SK-N-SH (cell line): ENCODE measurements at regions not wholly inside any gene's neighbourhood (a gene's known extent, or its start where the extent isn't known, plus 50 kb on each side); places are given as distances from the start of the nearest gene placed in this dataset.

Experiments
- CTCF ChIA-PET: fragments of 300-600, 350-600 bp; formaldehyde crosslinking; extraction: SDS; loops from one replicate; lab custom pipeline; 2021; lab: Yijun Ruan, JAX
- POLR2A ChIA-PET: fragments of 350-600 bp; sonication (Branson Sonifier 250); formaldehyde crosslinking; extraction: SDS; loops from one replicate; lab custom pipeline; 2020; ENCODE audit warnings: antibody characterized with exemption, inconsistent platforms; lab: Yijun Ruan, JAX
- DNase-seq: peaks from one replicate; pipeline ENCODE4 v3.0.0; 2012
- H2AFZ ChIP-seq: fragments of 200-600 bp; sonication (generic); 2 replicates; pipeline ENCODE4 v1.8.1; 2016; ENCODE audit warnings: antibody characterized with exemption, mild to moderate bottlenecking, low read depth
- H3F3A ChIP-seq: fragments of 200-600 bp; sonication (generic); replicated peaks from 2 replicates; pipeline ENCODE3; 2016; ENCODE audit warnings: antibody characterized with exemption, mild to moderate bottlenecking; ENCODE audit not compliant: insufficient read depth
- H3K27ac ChIP-seq, 2 experiments: fragments of 200-500 bp in 1 of 2; fragments of 200-600 bp in 1 of 2; sonication (Bioruptor generic) in 1 of 2; sonication (generic), shearing (Covaris generic) in 1 of 2; 2 replicates each; pipeline versions ENCODE4 v1.5.1 to v1.6.1; 2014 to 2016; ENCODE audit warnings: low read depth in 2 of 2, inconsistent platforms in 1 of 2, low read length in 1 of 2, mild to moderate bottlenecking in 1 of 2, mixed read lengths in 1 of 2
- H3K27me3 ChIP-seq: fragments of 200-600 bp; sonication (generic), shearing (Covaris generic); 2 replicates; pipeline ENCODE4 v1.6.1; 2016; ENCODE audit warnings: mixed run types; ENCODE audit not compliant: insufficient read depth
- H3K36me3 ChIP-seq, 2 experiments: fragments of 200-500 bp in 1 of 2; fragments of 200-600 bp in 1 of 2; sonication (Bioruptor generic) in 1 of 2; sonication (generic) in 1 of 2; replicated peaks in 1 of 2; 2 replicates each; pipeline versions ENCODE3 to v1.5.1; 2014 to 2016; ENCODE audit warnings: low read length in 1 of 2, mild to moderate bottlenecking in 1 of 2; ENCODE audit not compliant: insufficient read depth in 2 of 2, control insufficient read depth in 1 of 2
- H3K4me1 ChIP-seq, 2 experiments: fragments of 200-500 bp in 1 of 2; fragments of 200-600 bp in 1 of 2; sonication (Bioruptor generic) in 1 of 2; sonication (generic), shearing (Covaris generic) in 1 of 2; 2 replicates each; pipeline versions ENCODE4 v1.5.1 to v1.6.1; 2014 to 2016; ENCODE audit warnings: low read depth in 1 of 2, low read length in 1 of 2, mixed run types in 1 of 2; ENCODE audit not compliant: insufficient read depth in 2 of 2, control insufficient read depth in 1 of 2
- H3K4me2 ChIP-seq: fragments of 200-600 bp; sonication (generic), shearing (Covaris generic); 2 replicates; pipeline ENCODE4 v1.6.1; 2017; ENCODE audit warnings: mixed run types
- H3K4me3 ChIP-seq, 2 experiments: fragments of 200-500 bp in 1 of 2; fragments of 200-600 bp in 1 of 2; sonication (Bioruptor generic) in 1 of 2; sonication (generic), shearing (Covaris generic) in 1 of 2; 2 replicates each; pipeline versions ENCODE4 v1.5.1 to v1.8.1; 2014 to 2016; ENCODE audit warnings: low read depth in 2 of 2, inconsistent platforms in 1 of 2, low read length in 1 of 2, mild to moderate bottlenecking in 1 of 2, mixed read lengths in 1 of 2, moderate library complexity in 1 of 2
- H3K79me2 ChIP-seq: fragments of 200-600 bp; sonication (generic); 2 replicates; pipeline ENCODE4 v1.8.1; 2017; ENCODE audit warnings: mild to moderate bottlenecking; ENCODE audit not compliant: insufficient read depth
- H3K9ac ChIP-seq: fragments of 200-600 bp; sonication (generic); 2 replicates; pipeline ENCODE4 v1.6.1; 2017; ENCODE audit warnings: mixed run types
- H3K9me2 ChIP-seq: fragments of 200-600 bp; sonication (generic); 2 replicates; pipeline ENCODE4 v1.6.1; 2017; ENCODE audit warnings: mixed run types
- H3K9me3 ChIP-seq: fragments of 200-600 bp; sonication (generic); 2 replicates; pipeline ENCODE4 v1.6.1; 2017; ENCODE audit warnings: mixed run types, mild to moderate bottlenecking, moderate library complexity
- H4K20me1 ChIP-seq: fragments of 200-600 bp; sonication (generic); 2 replicates; pipeline ENCODE4 v1.6.1; 2017; ENCODE audit warnings: mild to moderate bottlenecking, mixed run types; ENCODE audit not compliant: insufficient read depth
- CHD2 ChIP-seq: fragments of 150-350 bp; IDR thresholded peaks from 2 replicates; pipeline ENCODE4 v1.6.1; 2018; ENCODE audit warnings: low read length; ENCODE audit not compliant: partially characterized antibody
- ELF1 ChIP-seq: IDR thresholded peaks from 2 replicates; pipeline ENCODE4 v1.4.0; 2012
- EP300 ChIP-seq, 2 experiments: IDR thresholded peaks; 2 replicates each; pipeline versions ENCODE4 v1.4.0 to v1.6.1; 2012; ENCODE audit warnings: borderline replicate concordance in 1 of 2, low read depth in 1 of 2, low read length in 1 of 2
- EZH2phosphoT487 ChIP-seq: fragments of 200-600 bp; sonication (generic); IDR thresholded peaks from 2 replicates; pipeline ENCODE4 v1.6.1; 2017; ENCODE audit warnings: low read depth, mixed run types, mild to moderate bottlenecking, antibody characterized with exemption, moderate library complexity, borderline replicate concordance
- FOXJ3 ChIP-seq: sonication (generic); formaldehyde crosslinking; IDR thresholded peaks from 2 replicates; pipeline ENCODE4 v1.5.1; 2020; ENCODE audit warnings: mild to moderate bottlenecking, missing genetic modification reagents
- GABPA ChIP-seq: IDR thresholded peaks from 2 replicates; pipeline ENCODE4 v1.4.0; 2012; ENCODE audit warnings: low read depth, mild to moderate bottlenecking
- IRF3 ChIP-seq: fragments of 150-350 bp; IDR thresholded peaks from 2 replicates; pipeline ENCODE4 v1.6.1; 2016; ENCODE audit warnings: mild to moderate bottlenecking, low read depth, low read length
- JUND ChIP-seq: IDR thresholded peaks from 2 replicates; pipeline ENCODE4 v1.4.0; 2012
- MAX ChIP-seq: IDR thresholded peaks from 2 replicates; pipeline ENCODE4 v1.4.0; 2012; ENCODE audit warnings: low read depth
- MEF2A ChIP-seq: IDR thresholded peaks from 2 replicates; pipeline ENCODE4 v1.4.0; 2012; ENCODE audit warnings: low read depth, borderline replicate concordance
- MXI1 ChIP-seq: IDR thresholded peaks from 2 replicates; pipeline ENCODE4 v1.6.1; 2012; ENCODE audit warnings: mild to moderate bottlenecking, low read depth, low read length, improper control_type of control experiment
- NFIC ChIP-seq: IDR thresholded peaks from 2 replicates; pipeline ENCODE4 v1.4.0; 2012; ENCODE audit warnings: borderline replicate concordance
- NRF1 ChIP-seq: IDR thresholded peaks from 2 replicates; pipeline ENCODE4 v1.6.1; 2012; ENCODE audit warnings: low read depth, mild to moderate bottlenecking, low read length
- POLR2AphosphoS5 ChIP-seq: IDR thresholded peaks from 2 replicates; pipeline ENCODE4 v1.6.1; 2012; ENCODE audit warnings: low read depth, low read length
- RCOR1 ChIP-seq: fragments of 150-350 bp; IDR thresholded peaks from 2 replicates; pipeline ENCODE4 v1.6.1; 2017; ENCODE audit warnings: antibody characterized with exemption, low read length
- REST ChIP-seq: IDR thresholded peaks from 2 replicates; pipeline ENCODE4 v1.6.1; 2012; ENCODE audit warnings: mild to moderate bottlenecking, low read depth, low read length, moderate library complexity
- RXRA ChIP-seq: IDR thresholded peaks from 2 replicates; pipeline ENCODE4 v1.4.0; 2012; ENCODE audit warnings: low read depth, mild to moderate bottlenecking, borderline replicate concordance
- USF1 ChIP-seq: IDR thresholded peaks from 2 replicates; pipeline ENCODE4 v1.4.0; 2012; ENCODE audit warnings: low read depth, borderline replicate concordance
- YY1 ChIP-seq: IDR thresholded peaks from 2 replicates; pipeline ENCODE4 v1.4.0; 2012; ENCODE audit warnings: low read depth, mild to moderate bottlenecking
- ZBTB33 ChIP-seq: IDR thresholded peaks from 2 replicates; pipeline ENCODE4 v1.4.0; 2012; ENCODE audit warnings: low read depth, borderline replicate concordance
- WGBS: methylation state at CpG from one replicate; pipeline ENCODE4 v1.1.6; 2017; ENCODE audit warnings: low lambda C conversion rate; 5-methylcytosine and 5-hydroxymethylcytosine counted together

GRCh38 chr5:167147879-167148278 lies 1143.6 kb upstream of the WWC1 start:
- TF ChIP-seq USF1: no peak
- TF ChIP-seq POLR2AphosphoS5: no peak
- no peak for TF ChIP-seq IRF3
- no peak for TF ChIP-seq REST
- no peak for TF ChIP-seq MEF2A
- no peak for TF ChIP-seq EP300 (IDR thresholded peaks at IDR 0.05; ENCODE audit: borderline replicate concordance in 1 of 2, low read depth in 1 of 2, low read length in 1 of 2)
- TF ChIP-seq NRF1: no peak
- TF ChIP-seq MXI1: no peak
- no peak for TF ChIP-seq ELF1
- TF ChIP-seq RXRA: no peak
- TF ChIP-seq YY1: no peak
- TF ChIP-seq NFIC: no peak
- TF ChIP-seq JUND: no peak
- TF ChIP-seq ZBTB33: no peak
- no peak for TF ChIP-seq MAX
- no peak for TF ChIP-seq CHD2
- no peak for TF ChIP-seq GABPA
- no peak for TF ChIP-seq FOXJ3 (CRISPR knock-in tag)
- TF ChIP-seq EZH2phosphoT487: no peak
- TF ChIP-seq RCOR1: no peak
- Histone ChIP-seq H3K36me3 (no peaks in the 10 kb centered on the region), H4K20me1 (no peaks in the 10 kb centered on the region), H3K4me1 (peaks cover 0 to 4% of the 10 kb centered on the region in 2 experiments; a peak in 1 of 4 replicates), H3K27me3 (no peaks in the 10 kb centered on the region), H3K79me2 (no peaks in the 10 kb centered on the region), H3K9me3 (no peaks in the 10 kb centered on the region), H3K9ac (no peak overlapping the region), H3K27ac (no peak overlapping the region), H3K4me2 (no peak overlapping the region), H3K4me3 (no peak overlapping the region; a peak in 1 of 4 replicates), H3K9me2 (no peaks in the 10 kb centered on the region), H3F3A (no peaks in the 10 kb centered on the region), H2AFZ (no peak overlapping the region)
- WGBS: 14% methylated on average over 3 of the region's 3 CpGs
- no peak for DNase-seq
- POLR2A ChIA-PET: no interaction called here
- CTCF ChIA-PET: no interaction called here
